Astrocyte (in vitro differentiated cells and primary cell): ENCODE measurements at regions not wholly inside any gene's neighbourhood (a gene's known extent, or its start where the extent isn't known, plus 50 kb on each side); places are given as distances from the start of the nearest gene placed in this dataset.
A peak's percentile ranks its signal among the peaks of the same experiment; 100 is the strongest.

Experiments used
- DNase-seq: peaks from one replicate; pipeline ENCODE4 v3.0.0-alpha.2; 2010; ENCODE audit warnings: low read depth
- FAIRE-seq: peaks from 2 replicates; lab custom pipeline; 2011; peaks lifted over from hg19 to GRCh38; lab: Jason Lieb, UNC
- H2AFZ ChIP-seq: 2 replicates; pipeline ENCODE4 v1.6.0; 2012; ENCODE audit warnings: low read depth, low read length, inconsistent platforms
- H3K27ac ChIP-seq: 2 replicates; pipeline ENCODE4 v1.5.1; 2011; ENCODE audit warnings: low read depth, low read length, inconsistent platforms
- H3K27me3 ChIP-seq: 2 replicates; pipeline ENCODE4 v1.6.0; 2011; ENCODE audit warnings: low read length, inconsistent platforms; ENCODE audit not compliant: insufficient read depth
- H3K36me3 ChIP-seq: 2 replicates; pipeline ENCODE4 v1.5.1; 2011; ENCODE audit warnings: low read length, inconsistent platforms; ENCODE audit not compliant: insufficient read depth
- H3K4me1 ChIP-seq: 2 replicates; pipeline ENCODE4 v1.5.1; 2011; ENCODE audit warnings: low read length, inconsistent platforms; ENCODE audit not compliant: insufficient read depth
- H3K4me2 ChIP-seq: 2 replicates; pipeline ENCODE4 v1.6.0; 2012; ENCODE audit warnings: low read length, inconsistent platforms
- H3K4me3 ChIP-seq: 2 replicates; pipeline ENCODE4 v1.5.1; 2011; ENCODE audit warnings: low read depth, mild to moderate bottlenecking, low read length, inconsistent platforms; ENCODE audit not compliant: insufficient read depth
- H3K79me2 ChIP-seq: 2 replicates; pipeline ENCODE4 v1.6.0; 2012; ENCODE audit warnings: mild to moderate bottlenecking, low read length, inconsistent platforms; ENCODE audit not compliant: insufficient read depth
- H3K9ac ChIP-seq: 2 replicates; pipeline ENCODE4 v1.6.0; 2012; ENCODE audit warnings: mild to moderate bottlenecking, low read length, inconsistent platforms
- H3K9me3 ChIP-seq: 2 replicates; pipeline ENCODE4 v1.5.1; 2012; ENCODE audit warnings: low read depth, mild to moderate bottlenecking, low read length, inconsistent platforms; ENCODE audit not compliant: insufficient read depth
- H4K20me1 ChIP-seq: 2 replicates; pipeline ENCODE4 v1.6.0; 2012; ENCODE audit warnings: low read length, inconsistent platforms; ENCODE audit not compliant: insufficient read depth
- H3K27ac Mint-ChIP-seq: one replicate; pipeline ENCODE4 v1.8.0; 2021; ENCODE audit warnings: mild to moderate bottlenecking, mixed read lengths; ENCODE audit not compliant: unreplicated experiment
- H3K27me3 Mint-ChIP-seq: one replicate; pipeline ENCODE4 v1.8.0; 2021; ENCODE audit warnings: low read depth, mixed read lengths; ENCODE audit not compliant: unreplicated experiment
- H3K36me3 Mint-ChIP-seq: one replicate; pipeline ENCODE4 v1.8.0; 2021; ENCODE audit warnings: low read depth, mixed read lengths; ENCODE audit not compliant: unreplicated experiment
- H3K4me1 Mint-ChIP-seq: one replicate; pipeline ENCODE4 v1.8.0; 2021; ENCODE audit warnings: low read depth, mixed read lengths; ENCODE audit not compliant: unreplicated experiment
- H3K4me3 Mint-ChIP-seq: one replicate; pipeline ENCODE4 v1.8.0; 2021; ENCODE audit warnings: mild to moderate bottlenecking, moderate library complexity, mixed read lengths; ENCODE audit not compliant: unreplicated experiment
- H3K9me3 Mint-ChIP-seq: one replicate; pipeline ENCODE4 v1.8.0; 2021; ENCODE audit warnings: mild to moderate bottlenecking, mixed read lengths; ENCODE audit not compliant: unreplicated experiment
- EZH2 ChIP-seq: IDR thresholded peaks from 2 replicates; pipeline ENCODE4 v1.6.1; 2012; ENCODE audit warnings: mild to moderate bottlenecking, low read length, inconsistent platforms; ENCODE audit not compliant: insufficient read depth
- TF ChIP-seq, protein P1 (sequence below): IDR thresholded peaks from 2 replicates; pipeline ENCODE4 v1.5.1; 2011; ENCODE audit warnings: low read depth, mild to moderate bottlenecking, inconsistent platforms, low read length, moderate library complexity; ENCODE audit not compliant: insufficient read depth

DNA sequence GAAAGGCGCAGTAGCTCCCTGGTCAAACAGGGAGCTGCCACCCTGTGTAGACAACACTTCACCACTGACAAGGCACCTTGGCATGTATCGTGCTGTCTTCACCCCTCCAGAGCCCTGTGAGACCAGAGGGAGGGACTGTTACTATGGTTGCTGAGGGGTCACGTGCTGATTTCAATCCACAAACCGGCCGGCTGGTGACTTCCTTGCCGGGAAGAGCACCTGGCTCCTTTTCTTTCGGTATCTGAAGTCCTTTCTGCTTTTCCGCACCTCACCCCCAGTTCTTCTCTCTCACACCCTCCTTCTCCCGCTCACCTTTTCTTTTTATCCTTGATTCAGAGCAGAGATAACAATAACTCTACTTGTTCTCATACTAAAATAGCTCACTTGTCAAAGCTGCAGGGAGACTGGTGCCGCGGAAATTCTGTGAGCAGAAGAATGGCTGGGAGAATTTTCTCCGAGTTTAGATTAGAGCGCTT is 327.2 kb downstream of the ZSWIM6 start:
- Histone ChIP-seq H3K79me2 (no peaks in the 10 kb centered on the region), H3K27ac (no peak overlapping the region), H2AFZ (no peak overlapping the region), H4K20me1 (no peaks in the 10 kb centered on the region), H3K36me3 (no peaks in the 10 kb centered on the region), H3K9ac (no peak overlapping the region), H3K27me3 (peaks cover 5% of the 10 kb centered on the region), H3K9me3 (no peaks in the 10 kb centered on the region), H3K4me2 (no peak overlapping the region), H3K4me3 (no peak overlapping the region), H3K4me1 (no peaks in the 10 kb centered on the region)
- TF ChIP-seq EZH2: no peak
- TF ChIP-seq, protein P1, sequence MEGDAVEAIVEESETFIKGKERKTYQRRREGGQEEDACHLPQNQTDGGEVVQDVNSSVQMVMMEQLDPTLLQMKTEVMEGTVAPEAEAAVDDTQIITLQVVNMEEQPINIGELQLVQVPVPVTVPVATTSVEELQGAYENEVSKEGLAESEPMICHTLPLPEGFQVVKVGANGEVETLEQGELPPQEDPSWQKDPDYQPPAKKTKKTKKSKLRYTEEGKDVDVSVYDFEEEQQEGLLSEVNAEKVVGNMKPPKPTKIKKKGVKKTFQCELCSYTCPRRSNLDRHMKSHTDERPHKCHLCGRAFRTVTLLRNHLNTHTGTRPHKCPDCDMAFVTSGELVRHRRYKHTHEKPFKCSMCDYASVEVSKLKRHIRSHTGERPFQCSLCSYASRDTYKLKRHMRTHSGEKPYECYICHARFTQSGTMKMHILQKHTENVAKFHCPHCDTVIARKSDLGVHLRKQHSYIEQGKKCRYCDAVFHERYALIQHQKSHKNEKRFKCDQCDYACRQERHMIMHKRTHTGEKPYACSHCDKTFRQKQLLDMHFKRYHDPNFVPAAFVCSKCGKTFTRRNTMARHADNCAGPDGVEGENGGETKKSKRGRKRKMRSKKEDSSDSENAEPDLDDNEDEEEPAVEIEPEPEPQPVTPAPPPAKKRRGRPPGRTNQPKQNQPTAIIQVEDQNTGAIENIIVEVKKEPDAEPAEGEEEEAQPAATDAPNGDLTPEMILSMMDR: no peak
- peaks cover 7% of the 10 kb centered on the region for H3K4me1 Mint-ChIP-seq
- no peak overlapping the region for H3K27ac Mint-ChIP-seq
- H3K4me3 Mint-ChIP-seq: peak overlapping the region; percentile 27
- no peak for FAIRE-seq
- no peak for DNase-seq
- no peaks in the 10 kb centered on the region for H3K36me3 Mint-ChIP-seq
- peaks cover 5% of the 10 kb centered on the region for H3K9me3 Mint-ChIP-seq
- peaks cover 42% of the 10 kb centered on the region for H3K27me3 Mint-ChIP-seq

GRCh38 chr5:61662670-61663069 is 330.6 kb downstream of the ZSWIM6 start:
- no peak overlapping the region for H3K4me3 Mint-ChIP-seq
- Histone ChIP-seq H3K9me3 (no peaks in the 10 kb centered on the region), H2AFZ (no peak overlapping the region), H3K27ac (no peak overlapping the region), H3K9ac (no peak overlapping the region), H4K20me1 (no peaks in the 10 kb centered on the region), H3K27me3 (peaks cover 5% of the 10 kb centered on the region), H3K4me3 (no peak overlapping the region), H3K36me3 (no peaks in the 10 kb centered on the region), H3K4me2 (no peak overlapping the region), H3K79me2 (no peaks in the 10 kb centered on the region), H3K4me1 (no peaks in the 10 kb centered on the region)
- no peak for TF ChIP-seq EZH2
- TF ChIP-seq, protein P1: no peak
- H3K9me3 Mint-ChIP-seq: peaks cover 2% of the 10 kb centered on the region
- DNase-seq (no peak), FAIRE-seq (no peak)
- H3K27me3 Mint-ChIP-seq: peaks cover 32% of the 10 kb centered on the region
- no peaks in the 10 kb centered on the region for H3K36me3 Mint-ChIP-seq
- H3K4me1 Mint-ChIP-seq: peaks cover 7% of the 10 kb centered on the region
- no peak overlapping the region for H3K27ac Mint-ChIP-seq

DNA sequence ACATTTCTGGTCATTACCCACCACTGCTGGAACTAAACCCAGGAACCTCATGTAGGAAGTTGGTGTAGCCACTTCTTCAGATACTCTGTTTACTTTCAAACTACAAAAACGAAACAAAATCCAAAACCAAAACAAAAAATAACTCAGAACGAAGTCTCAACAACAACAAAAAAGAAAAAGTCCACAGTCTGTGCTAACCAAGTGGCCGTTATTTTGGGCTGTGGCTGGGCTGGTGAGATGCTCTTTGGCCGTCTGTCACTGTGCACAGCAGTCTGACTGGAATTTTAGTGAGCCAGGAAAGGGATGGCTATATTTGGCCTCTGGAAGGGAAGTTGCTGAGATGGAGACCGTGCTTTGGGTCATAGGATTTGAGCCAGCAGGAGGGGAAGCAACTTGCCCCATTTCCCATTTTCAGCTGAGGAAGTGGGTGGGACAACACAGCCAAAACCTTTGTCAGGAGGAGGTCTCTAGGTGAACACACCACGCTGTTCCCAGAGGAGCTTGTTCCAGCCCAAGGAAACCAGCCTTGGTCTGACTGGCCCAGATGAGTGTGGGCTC is 334.1 kb downstream of the ZSWIM6 start:
- Histone ChIP-seq H3K9me3 (no peaks in the 10 kb centered on the region), H3K4me1 (no peaks in the 10 kb centered on the region), H2AFZ (no peak overlapping the region), H3K79me2 (no peaks in the 10 kb centered on the region), H3K36me3 (no peaks in the 10 kb centered on the region), H3K4me2 (no peak overlapping the region), H3K9ac (no peak overlapping the region), H3K27ac (no peak overlapping the region), H4K20me1 (no peaks in the 10 kb centered on the region), H3K27me3 (peaks cover 9% of the 10 kb centered on the region), H3K4me3 (no peak overlapping the region)
- no peak overlapping the region for H3K4me3 Mint-ChIP-seq
- TF ChIP-seq EZH2: no peak
- TF ChIP-seq, protein P1: no peak
- H3K36me3 Mint-ChIP-seq: no peaks in the 10 kb centered on the region
- H3K9me3 Mint-ChIP-seq: peaks cover 4% of the 10 kb centered on the region
- H3K27ac Mint-ChIP-seq: no peak overlapping the region
- DNase-seq: no peak
- H3K4me1 Mint-ChIP-seq: peaks cover 6% of the 10 kb centered on the region
- FAIRE-seq: no peak
- peaks cover 37% of the 10 kb centered on the region for H3K27me3 Mint-ChIP-seq
